GM13977 (cell line): ENCODE measurements at regions not wholly inside any gene's neighbourhood (a gene's known extent, or its start where the extent isn't known, plus 50 kb on each side); places are given as distances from the start of the nearest gene placed in this dataset.

ENCODE experiments used
- DNase-seq: peaks from one replicate; pipeline ENCODE4 v3.0.0; 2012; ENCODE audit warnings: low spot score
- in situ Hi-C: fragments of 300-500 bp; cut with MboI; formaldehyde crosslinking; loops from one replicate; pipeline ENCODE4 v1.12.0; 2022; ENCODE audit warnings: low sequenced_read_pairs, low pct_unique_long_range_greater_than_20kb, mixed read lengths, inconsistent platforms; ENCODE audit not compliant: unreplicated experiment
- TF ChIP-seq, protein P1 (sequence below): IDR thresholded peaks from 2 replicates; pipeline ENCODE4 v1.5.1; 2012; ENCODE audit warnings: mild to moderate bottlenecking, control low read depth; ENCODE audit not compliant: insufficient read depth; ENCODE audit errors: extremely low read depth, missing control alignments

DNA sequence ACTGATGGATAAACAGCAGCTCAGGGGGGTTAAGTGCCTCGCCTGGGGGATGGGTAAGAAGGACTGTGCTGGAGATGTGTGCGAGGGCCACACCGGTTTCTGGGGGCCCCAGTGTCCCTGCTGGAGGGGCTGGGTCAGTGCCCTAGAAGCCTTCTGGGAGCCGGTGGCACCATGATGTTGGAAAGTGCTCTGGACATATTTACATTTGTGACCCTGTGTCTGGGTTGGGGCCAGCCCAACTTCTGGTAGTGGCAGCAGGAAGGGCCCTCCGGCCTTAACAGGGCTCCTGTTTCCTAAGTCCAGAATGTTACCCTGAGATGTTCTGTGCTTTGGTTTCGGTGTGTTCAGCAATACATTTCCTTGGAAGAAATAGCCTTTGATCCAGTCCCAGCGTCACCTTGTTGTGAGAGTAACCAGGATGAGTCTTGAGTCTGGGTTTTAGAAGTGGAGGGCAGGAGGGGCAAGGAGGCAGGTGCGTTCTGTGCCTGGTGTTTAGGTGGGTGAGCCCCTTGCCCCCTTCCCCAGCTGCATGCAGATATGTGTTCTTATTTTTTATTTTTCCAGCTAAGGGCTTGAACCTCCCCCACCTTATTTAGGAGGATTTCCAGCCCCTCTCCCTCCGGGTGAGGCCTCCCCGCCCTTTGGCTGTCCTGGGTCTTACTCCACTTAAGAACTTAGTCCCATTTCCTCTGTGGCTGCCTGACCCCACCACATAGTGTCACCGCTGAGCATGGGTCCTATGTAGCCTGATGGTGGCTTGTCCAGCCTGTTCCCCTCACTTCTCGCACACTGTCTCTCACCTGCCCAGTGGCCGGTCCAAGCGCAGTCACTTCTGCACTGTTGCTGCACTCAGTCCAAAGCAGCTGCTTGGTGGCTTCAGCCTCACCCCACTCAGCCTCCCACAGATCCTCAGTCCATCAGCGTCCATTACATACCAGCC is 132.7 kb upstream of the HS6ST1 start:
- TF ChIP-seq, protein P1, sequence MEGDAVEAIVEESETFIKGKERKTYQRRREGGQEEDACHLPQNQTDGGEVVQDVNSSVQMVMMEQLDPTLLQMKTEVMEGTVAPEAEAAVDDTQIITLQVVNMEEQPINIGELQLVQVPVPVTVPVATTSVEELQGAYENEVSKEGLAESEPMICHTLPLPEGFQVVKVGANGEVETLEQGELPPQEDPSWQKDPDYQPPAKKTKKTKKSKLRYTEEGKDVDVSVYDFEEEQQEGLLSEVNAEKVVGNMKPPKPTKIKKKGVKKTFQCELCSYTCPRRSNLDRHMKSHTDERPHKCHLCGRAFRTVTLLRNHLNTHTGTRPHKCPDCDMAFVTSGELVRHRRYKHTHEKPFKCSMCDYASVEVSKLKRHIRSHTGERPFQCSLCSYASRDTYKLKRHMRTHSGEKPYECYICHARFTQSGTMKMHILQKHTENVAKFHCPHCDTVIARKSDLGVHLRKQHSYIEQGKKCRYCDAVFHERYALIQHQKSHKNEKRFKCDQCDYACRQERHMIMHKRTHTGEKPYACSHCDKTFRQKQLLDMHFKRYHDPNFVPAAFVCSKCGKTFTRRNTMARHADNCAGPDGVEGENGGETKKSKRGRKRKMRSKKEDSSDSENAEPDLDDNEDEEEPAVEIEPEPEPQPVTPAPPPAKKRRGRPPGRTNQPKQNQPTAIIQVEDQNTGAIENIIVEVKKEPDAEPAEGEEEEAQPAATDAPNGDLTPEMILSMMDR, result no peak
- in situ Hi-C loops, result no loop called here
- no peak for DNase-seq

DNA sequence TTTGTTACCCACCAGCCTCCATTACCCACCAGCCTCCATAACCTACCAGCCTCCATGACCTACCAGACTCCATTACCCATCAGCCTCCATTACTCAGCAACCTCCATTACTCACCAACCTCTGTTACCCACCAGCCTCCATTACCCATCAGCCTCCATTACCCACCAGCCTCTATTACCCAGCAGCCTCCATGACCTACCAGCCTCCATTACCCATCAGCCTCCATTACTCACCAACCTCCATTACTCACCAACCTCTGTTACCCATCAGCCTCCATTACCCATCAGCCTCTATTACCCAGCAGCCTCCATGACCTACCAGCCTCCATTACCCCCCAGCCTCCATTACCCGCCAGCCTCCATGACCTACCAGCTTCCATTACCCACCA is 133.3 kb upstream of the HS6ST1 start:
- DNase-seq, result no peak
- TF ChIP-seq, protein P1, result no peak
- in situ Hi-C loops, result no loop called here

DNA sequence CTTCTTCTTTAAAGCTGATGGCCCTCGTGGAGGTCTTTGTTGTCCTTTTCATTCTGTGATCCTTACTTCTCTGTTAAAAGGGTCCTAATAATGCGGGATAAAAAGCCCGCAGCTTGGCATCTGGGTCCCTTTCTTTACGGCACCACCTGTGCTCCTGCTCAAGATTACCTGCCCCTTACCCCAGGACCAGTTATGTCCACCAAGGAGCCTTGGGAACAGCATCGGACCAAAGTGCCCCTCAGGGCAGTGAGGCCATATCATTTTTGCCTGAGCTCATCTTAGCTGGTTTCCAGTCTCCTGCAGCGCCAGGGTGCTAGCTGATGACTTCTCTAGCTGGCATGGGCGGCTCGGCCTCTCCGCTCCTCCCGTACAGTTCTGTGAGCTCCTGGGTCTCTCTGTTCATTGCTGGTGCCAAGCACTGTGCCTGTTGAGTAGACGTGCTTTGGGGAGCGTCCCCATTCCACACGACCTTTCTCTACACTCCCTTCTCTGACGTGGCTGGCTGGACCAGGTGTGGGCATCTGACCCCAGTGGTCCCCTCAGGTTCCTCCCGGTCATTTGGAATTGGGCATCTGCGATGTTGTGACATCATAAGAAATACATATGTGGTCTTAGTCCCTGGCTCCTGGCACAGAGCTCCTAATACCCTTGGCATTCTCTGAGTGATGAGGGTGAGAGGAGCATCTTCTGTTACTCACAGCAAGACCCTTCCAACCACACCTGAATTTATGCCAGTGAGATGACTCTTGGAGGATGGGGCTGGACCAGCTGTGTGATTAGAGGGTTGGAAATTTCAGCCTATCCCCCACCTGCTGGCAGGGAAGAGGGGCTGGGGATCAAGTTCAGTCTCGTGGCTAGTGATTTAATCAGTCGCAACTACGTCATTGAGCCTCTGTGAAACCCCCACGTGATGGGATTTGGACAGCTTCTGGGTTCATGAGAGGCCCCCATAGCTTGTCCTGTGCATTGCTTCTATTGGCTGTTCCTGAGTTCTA is 134.2 kb upstream of the HS6ST1 start:
- TF ChIP-seq, protein P1, result no peak
- DNase-seq, result no peak
- in situ Hi-C loops, result no loop called here

DNA sequence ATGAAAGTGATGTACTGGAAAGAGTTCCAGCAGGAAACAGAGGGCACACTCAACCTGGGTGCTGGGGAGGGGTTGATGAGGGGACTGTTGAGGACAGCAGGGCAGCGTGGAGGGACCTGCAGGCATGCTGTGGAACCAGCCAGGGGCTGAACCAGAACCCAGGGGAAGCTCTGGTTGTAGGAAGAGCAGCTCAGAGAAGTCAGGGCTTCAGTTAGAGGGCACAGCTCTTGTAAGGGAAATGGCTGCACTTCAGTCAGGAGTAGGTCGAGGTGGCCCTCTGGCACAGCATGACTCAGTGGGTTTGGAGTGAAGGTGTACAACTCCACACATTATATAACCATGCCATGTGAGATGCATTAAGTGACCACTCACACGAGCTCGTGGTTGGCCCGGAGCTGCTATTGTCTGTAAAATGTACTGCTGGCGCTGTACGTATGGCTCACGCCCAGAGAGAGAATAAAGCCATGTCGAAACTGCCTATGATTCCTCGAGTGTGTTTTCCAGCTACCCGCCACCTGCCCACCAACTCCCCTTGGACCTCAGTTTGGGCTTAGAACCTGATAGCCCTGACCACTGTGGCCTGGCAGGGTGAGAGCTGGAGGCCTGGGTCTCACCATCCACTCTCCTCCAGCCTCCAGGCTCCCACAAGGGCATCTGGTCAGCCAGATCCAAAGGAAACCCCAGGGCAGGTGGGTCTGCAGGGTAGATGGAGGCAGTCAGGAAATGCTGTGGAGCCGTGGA is 136.5 kb upstream of the HS6ST1 start:
- no peak for DNase-seq
- in situ Hi-C loops, result no loop called here
- TF ChIP-seq, protein P1, result no peak

DNA sequence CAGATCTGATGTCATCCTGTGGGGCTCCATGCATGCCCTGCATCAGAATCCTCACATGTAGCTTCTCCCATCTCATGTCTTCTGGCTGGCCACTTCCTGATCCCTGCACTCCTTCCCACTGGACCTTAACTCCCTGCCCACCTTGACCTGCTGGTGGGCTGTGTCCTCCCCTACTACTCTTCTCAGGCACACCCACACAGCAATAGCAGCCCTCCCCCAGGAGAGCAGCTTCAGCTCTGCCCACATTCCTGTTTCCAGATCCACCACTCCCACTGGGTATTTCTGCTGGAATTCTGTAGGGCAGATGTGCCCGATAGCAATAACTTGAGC is 137.0 kb upstream of the HS6ST1 start:
- in situ Hi-C loops, result no loop called here
- TF ChIP-seq, protein P1, result no peak
- DNase-seq, result no peak

DNA sequence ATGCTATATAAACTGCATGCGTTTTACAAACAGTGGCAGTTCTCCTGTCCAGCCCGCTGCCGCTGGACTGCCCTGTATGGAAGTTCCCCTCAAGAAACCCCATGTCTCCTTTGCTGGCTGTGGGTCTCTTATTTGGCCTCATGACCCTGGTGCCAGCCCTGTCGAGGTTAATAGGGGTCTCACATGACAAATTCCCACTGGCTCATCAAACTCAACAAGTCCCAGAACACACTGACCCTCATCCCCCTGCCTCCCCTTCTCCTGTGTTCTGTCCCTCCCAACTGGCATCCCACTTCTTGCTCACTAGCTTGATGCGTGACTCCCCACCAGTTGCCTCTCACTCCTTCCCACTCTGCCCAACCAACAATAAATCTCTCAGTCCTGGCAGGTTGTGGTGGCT is 137.6 kb upstream of the HS6ST1 start:
- no peak for DNase-seq
- TF ChIP-seq, protein P1, result no peak
- in situ Hi-C loops, result no loop called here
